Fibroblast of the aortic adventitia (primary cell): ENCODE measurements at regions not wholly inside any gene's neighbourhood (a gene's known extent, or its start where the extent isn't known, plus 50 kb on each side); places are given as distances from the start of the nearest gene placed in this dataset.

Experiments used
- DNase-seq: peaks from one replicate; pipeline ENCODE4 v3.0.0-alpha.2; 2010; ENCODE audit warnings: low read depth
- H3K4me3 ChIP-seq: 2 replicates; pipeline ENCODE4 v1.5.1; 2011; ENCODE audit warnings: low read depth, mild to moderate bottlenecking, control low read depth, low read length, moderate library complexity
- TF ChIP-seq, protein P1 (sequence below): IDR thresholded peaks from 2 replicates; pipeline ENCODE4 v1.5.1; 2011; ENCODE audit warnings: mild to moderate bottlenecking, low read length, control low read depth, inconsistent platforms; ENCODE audit not compliant: insufficient read depth

DNA sequence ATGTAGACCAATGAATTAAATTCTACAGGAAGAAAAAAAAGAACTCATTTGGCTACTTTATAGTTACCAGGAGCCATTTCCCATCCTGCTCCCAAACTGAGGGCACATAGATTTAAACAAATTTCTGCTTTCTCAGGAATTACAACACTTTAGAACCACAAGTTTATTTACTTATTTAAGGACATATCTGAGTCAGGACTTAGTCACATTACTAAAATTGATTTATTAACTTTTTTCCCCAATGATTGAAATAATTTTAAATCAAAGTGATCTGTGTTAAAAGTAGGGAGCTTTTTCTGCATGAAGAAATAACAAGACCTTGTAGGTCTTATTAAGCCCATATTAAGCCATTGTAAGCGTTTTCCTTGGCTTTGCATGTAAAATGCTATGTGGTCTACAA lies 291.0 kb upstream of the HAND2 start:
- H3K4me3 ChIP-seq, result no peak overlapping the region
- peak; percentile 28 for DNase-seq
- TF ChIP-seq, protein P1, sequence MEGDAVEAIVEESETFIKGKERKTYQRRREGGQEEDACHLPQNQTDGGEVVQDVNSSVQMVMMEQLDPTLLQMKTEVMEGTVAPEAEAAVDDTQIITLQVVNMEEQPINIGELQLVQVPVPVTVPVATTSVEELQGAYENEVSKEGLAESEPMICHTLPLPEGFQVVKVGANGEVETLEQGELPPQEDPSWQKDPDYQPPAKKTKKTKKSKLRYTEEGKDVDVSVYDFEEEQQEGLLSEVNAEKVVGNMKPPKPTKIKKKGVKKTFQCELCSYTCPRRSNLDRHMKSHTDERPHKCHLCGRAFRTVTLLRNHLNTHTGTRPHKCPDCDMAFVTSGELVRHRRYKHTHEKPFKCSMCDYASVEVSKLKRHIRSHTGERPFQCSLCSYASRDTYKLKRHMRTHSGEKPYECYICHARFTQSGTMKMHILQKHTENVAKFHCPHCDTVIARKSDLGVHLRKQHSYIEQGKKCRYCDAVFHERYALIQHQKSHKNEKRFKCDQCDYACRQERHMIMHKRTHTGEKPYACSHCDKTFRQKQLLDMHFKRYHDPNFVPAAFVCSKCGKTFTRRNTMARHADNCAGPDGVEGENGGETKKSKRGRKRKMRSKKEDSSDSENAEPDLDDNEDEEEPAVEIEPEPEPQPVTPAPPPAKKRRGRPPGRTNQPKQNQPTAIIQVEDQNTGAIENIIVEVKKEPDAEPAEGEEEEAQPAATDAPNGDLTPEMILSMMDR, result no peak

DNA sequence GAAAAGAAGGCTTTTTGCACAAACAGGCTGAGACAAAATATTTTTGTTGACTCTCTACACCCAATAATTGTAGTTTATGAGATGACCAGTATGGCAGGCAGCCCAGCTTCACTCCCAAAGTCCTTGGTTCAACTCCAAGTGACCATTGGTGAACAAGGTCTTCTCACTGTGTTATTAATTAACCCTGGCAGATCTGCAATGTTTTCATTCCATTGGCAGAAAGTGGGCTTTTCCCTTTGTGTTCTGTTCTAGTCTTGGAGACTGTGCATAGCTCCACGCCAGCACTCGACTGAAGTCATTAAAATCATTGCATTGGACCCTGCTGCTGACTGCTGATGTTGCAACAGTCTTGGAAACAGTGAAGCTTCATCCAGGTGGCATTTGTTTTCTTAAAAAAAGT lies 277.3 kb upstream of the HAND2 start:
- peak; percentile 75 for DNase-seq
- TF ChIP-seq, protein P1, result no peak

DNA sequence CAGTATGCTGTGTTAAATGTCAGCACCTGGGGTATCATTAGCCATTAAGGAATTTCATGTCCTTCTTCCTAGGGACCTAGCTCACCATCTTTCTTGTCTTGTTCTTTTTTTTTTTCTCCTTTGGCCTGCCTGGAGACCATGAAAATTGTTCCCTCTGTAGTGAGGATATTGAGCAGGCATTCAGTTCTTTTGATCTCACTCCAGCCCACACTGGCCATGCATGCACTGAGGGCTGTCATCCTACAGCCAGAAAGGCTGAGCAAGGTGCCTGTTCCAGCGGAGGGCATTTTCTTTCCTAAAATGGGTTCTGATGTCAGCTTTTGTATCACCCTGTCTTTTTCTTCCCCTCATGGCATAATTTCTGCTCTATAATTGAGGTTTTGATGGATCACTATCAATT lies 275.9 kb upstream of the HAND2 start:
- DNase-seq, result no peak
- no peak overlapping the region for H3K4me3 ChIP-seq
- TF ChIP-seq, protein P1, result no peak

More for the DNA sequence above, 277.3 kb upstream of the HAND2 start:
- H3K4me3 ChIP-seq, result no peak overlapping the region

DNA sequence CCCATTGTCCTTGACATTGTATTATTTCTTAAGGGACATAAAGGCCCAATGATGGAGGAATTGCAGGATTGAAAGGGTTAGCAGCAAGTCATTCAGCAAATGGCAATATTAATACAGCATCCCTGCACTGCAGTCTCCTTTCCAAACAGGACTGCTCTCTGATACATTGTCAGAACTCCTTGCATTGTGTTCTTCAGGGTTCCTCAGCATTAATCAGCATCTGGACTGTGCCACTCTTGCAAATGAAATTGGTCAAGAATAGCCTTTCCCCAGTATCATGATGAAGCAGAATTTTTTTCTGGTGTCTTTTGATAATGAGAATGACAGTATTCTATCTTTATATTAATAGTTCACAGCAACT lies 272.6 kb upstream of the HAND2 start:
- TF ChIP-seq, protein P1, result no peak
- H3K4me3 ChIP-seq, result no peak overlapping the region
- peak; percentile 47 for DNase-seq

DNA sequence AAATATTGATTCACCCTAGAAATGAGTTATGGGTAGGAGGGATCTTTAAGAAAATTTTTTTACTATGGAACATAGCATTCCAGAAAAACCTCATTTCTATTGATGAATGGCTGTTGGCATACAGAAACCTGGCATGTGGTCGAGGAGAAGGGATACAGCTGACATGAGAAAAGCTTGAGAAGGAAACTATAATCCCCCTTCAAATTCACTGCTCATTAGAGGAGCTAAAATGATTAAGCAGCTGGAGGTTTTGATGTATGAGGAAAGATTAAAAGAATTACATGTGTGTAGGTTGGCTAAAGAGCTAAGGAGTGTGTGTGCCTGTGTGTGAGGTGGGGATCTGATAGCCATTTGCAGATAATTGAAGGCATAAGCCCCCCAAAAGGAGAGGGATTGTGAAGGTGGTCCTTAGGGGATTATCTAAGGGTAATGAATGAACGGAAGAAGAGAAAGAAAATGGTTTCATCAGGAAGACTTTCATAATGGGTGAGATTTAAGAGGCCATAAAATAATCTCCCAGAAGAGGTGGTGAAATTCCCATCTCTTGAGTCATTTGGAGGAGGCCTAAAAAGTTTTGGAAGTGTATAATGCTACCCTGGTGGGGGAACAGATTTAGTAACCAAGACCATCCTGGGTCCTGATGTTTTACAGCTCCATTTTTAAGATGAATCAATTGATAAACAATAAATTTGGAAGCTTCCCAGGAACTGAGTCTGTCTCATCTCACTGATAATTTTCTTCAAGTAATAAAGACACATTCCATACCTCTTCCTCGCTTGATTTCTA lies 272.0 kb upstream of the HAND2 start:
- H3K4me3 ChIP-seq, result no peak overlapping the region
- peak; percentile 73 for DNase-seq
- TF ChIP-seq, protein P1, result no peak

DNA sequence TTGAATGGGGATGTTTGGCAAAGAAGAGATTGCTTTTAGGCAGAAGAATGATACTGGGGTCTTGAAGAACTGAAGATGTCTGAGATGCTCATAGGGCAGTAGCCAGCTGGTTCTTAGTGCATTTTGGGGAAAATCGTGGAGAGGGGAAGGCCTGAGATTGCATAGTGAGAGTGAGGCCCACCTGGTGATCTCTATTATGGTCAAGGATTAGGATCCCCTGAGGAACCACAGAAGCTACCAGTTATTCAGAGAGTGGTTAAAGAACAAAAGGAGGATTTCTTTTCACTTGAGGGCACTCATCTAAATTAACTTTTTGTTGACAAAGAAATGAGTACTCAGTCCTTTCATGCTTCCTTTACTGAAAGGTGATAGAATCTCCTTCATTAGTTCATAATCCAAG lies 271.3 kb upstream of the HAND2 start:
- TF ChIP-seq, protein P1, result no peak
- DNase-seq, result no peak
- no peak overlapping the region for H3K4me3 ChIP-seq

DNA sequence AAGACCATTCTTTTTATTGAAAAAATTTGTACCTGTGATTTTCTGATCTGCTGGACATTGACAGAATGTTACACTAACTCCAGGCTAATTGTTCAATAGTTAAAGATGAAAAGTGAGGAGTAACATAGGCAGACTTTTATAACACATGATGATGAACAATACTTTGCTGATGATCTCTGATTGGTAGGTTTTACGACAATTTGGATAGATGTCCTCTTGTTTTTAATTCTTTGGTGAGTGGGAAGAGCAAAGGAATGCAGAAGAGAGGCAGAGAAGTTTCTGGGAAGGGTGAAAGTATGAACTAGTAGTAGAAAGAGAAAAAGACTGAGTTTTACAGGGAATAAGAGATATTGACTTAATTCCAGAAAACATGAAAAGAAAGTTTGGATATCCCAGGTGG lies 267.3 kb upstream of the HAND2 start:
- TF ChIP-seq, protein P1, result no peak
- no peak for DNase-seq

More for the DNA sequence above, 267.3 kb upstream of the HAND2 start:
- no peak overlapping the region for H3K4me3 ChIP-seq
